Mesendoderm (in vitro differentiated cells): ENCODE measurements at regions not wholly inside any gene's neighbourhood (a gene's known extent, or its start where the extent isn't known, plus 50 kb on each side); places are given as distances from the start of the nearest gene placed in this dataset.
A peak's percentile ranks its signal among the peaks of the same experiment; 100 is the strongest.
"Not testable (repeated sequence)": the region's sequence is repeated elsewhere in the genome, so short reads cannot be mapped to it uniquely, and the experiment has no call there.

ENCODE experiments used
- DNase-seq: peaks from one replicate; pipeline ENCODE4 v3.0.0; 2013
- H2AK5ac ChIP-seq: 2 replicates; pipeline ENCODE4 v1.6.1; 2013; ENCODE audit warnings: low read length, inconsistent platforms
- H2BK120ac ChIP-seq: 2 replicates; pipeline ENCODE4 v1.6.1; 2013; ENCODE audit warnings: low read depth, mild to moderate bottlenecking, low read length, moderate library complexity, mixed read lengths
- H2BK15ac ChIP-seq: replicated peaks from 2 replicates; pipeline ENCODE4 v1.6.1; 2013; ENCODE audit warnings: low read depth, mild to moderate bottlenecking, moderate library complexity
- H2BK5ac ChIP-seq: 2 replicates; pipeline ENCODE4 v1.6.1; 2013; ENCODE audit warnings: low read length, inconsistent platforms
- H3K18ac ChIP-seq: 2 replicates; pipeline ENCODE4 v1.6.1; 2013; ENCODE audit warnings: mild to moderate bottlenecking, low read length, mixed read lengths
- H3K23ac ChIP-seq: one replicate; pipeline ENCODE4 v1.6.1; 2013; ENCODE audit warnings: low read length
- H3K27ac ChIP-seq: 2 replicates; pipeline ENCODE4 v1.5.1; 2013; ENCODE audit warnings: low read depth, mild to moderate bottlenecking, inconsistent platforms, low read length, moderate library complexity
- H3K27me3 ChIP-seq: 2 replicates; pipeline ENCODE4 v1.6.1; 2013; ENCODE audit warnings: low read length, control low read depth, mild to moderate bottlenecking, inconsistent platforms; ENCODE audit not compliant: insufficient read depth, poor library complexity
- H3K36me3 ChIP-seq: 2 replicates; pipeline ENCODE4 v1.6.1; 2013; ENCODE audit warnings: low read length, inconsistent platforms; ENCODE audit not compliant: control insufficient read depth, insufficient read depth
- H3K4ac ChIP-seq: one replicate; pipeline ENCODE4 v1.6.1; 2013; ENCODE audit warnings: low read depth, mild to moderate bottlenecking, low read length, moderate library complexity
- H3K4me1 ChIP-seq: 2 replicates; pipeline ENCODE4 v1.6.1; 2013; ENCODE audit warnings: low read depth, low read length, inconsistent platforms; ENCODE audit not compliant: control insufficient read depth
- H3K4me2 ChIP-seq: 2 replicates; pipeline ENCODE4 v1.6.1; 2013; ENCODE audit warnings: low read length
- H3K4me3 ChIP-seq: 2 replicates; pipeline ENCODE4 v1.5.1; 2013; ENCODE audit warnings: mild to moderate bottlenecking, low read length
- H3K56ac ChIP-seq: one replicate; pipeline ENCODE4 v1.6.1; 2013; ENCODE audit warnings: low read length
- H3K79me1 ChIP-seq: 2 replicates; pipeline ENCODE4 v1.6.1; 2013; ENCODE audit warnings: low read length, inconsistent platforms
- H3K79me2 ChIP-seq: 2 replicates; pipeline ENCODE4 v1.6.1; 2013; ENCODE audit warnings: mild to moderate bottlenecking, low read length; ENCODE audit not compliant: control insufficient read depth, insufficient read depth
- H3K9ac ChIP-seq: 2 replicates; pipeline ENCODE4 v1.6.1; 2013; ENCODE audit warnings: low read length, inconsistent platforms
- H4K5ac ChIP-seq: one replicate; pipeline ENCODE4 v1.6.1; 2013; ENCODE audit warnings: low read length
- H4K8ac ChIP-seq: one replicate; pipeline ENCODE4 v1.6.1; 2013; ENCODE audit warnings: low read depth, mild to moderate bottlenecking, control low read depth, low read length, moderate library complexity
- WGBS: extraction: QIAGEN DNeasy Blood & Tissue Kit; methylation state at CpG from one replicate; pipeline ENCODE4 v1.1.7; 2013; ENCODE audit warnings: low lambda C conversion rate, missing lambda C conversion rate; ENCODE audit not compliant: insufficient coverage; ENCODE audit errors: extremely low coverage; 5-methylcytosine and 5-hydroxymethylcytosine counted together

- WGBS, result no CpG with 5 or more reads among the region's 26 CpGs
- H3K4me1 ChIP-seq, result peaks cover 17% of the 10 kb centered on the region
- no peak overlapping the region for H3K27ac ChIP-seq
These were observed 1328.9 kb downstream of the BRD1 start for GRCh38 chr22:48498526-48499331.

DNA sequence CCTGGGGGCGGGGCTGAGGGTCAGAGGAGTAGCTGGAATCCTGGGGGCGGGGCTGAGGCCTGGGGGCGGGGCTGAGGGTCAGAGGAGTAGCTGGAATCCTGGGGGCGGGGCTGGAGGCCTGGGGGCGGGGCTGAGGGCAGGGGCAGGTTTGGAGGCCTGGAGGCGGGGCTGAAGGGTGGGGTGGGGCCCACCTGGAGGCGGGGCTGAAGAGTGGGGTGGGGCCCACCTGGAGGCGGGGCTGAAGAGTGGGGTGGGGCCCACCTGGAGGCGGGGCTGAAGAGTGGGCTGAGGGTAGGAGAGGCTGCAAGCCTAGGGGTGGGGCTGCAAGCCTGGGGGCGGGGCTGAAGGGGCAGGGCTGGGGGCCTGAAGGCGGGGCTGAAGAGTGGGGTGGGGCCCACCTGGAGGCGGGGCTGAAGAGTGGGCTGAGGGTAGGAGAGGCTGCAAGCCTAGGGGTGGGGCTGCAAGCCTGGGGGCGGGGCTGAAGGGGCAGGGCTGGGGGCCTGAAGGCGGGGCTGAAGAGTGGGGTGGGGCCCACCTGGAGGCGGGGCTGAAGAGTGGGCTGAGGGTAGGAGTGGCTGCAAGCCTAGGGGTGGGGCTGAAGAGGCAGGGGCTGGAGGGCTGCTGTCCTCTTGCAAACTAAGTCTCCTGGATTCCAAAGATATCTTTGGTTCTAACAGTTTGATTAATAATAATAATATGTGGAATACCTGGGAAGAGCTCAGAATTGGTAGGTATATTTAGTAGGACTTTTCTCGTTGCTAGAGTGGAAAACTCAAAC is 1329.7 kb downstream of the BRD1 start:
- not testable (repeated sequence) for H3K4me2 ChIP-seq, H3K18ac ChIP-seq, H2BK15ac ChIP-seq, H3K23ac ChIP-seq, H3K4me3 ChIP-seq, H3K56ac ChIP-seq, H2AK5ac ChIP-seq, H4K8ac ChIP-seq, H4K5ac ChIP-seq, H2BK120ac ChIP-seq, H2BK5ac ChIP-seq, H3K27ac ChIP-seq, H3K27me3 ChIP-seq, H3K4ac ChIP-seq, H3K36me3 ChIP-seq, H3K9ac ChIP-seq
- H3K79me1 ChIP-seq, result peaks cover 14% of the 10 kb centered on the region
- H3K4me1 ChIP-seq, result peaks cover 17% of the 10 kb centered on the region
- DNase-seq, result peak; percentile 71
- no CpG with 5 or more reads among the region's 16 CpGs for WGBS
- peaks cover 21% of the 10 kb centered on the region for H3K79me2 ChIP-seq

More at GRCh38 chr22:48498526-48499331, 1328.9 kb downstream of the BRD1 start:
- Histone ChIP-seq H3K23ac (no peak overlapping the region), H4K5ac (no peak overlapping the region), H3K36me3 (no peaks in the 10 kb centered on the region), H3K9ac (no peak overlapping the region), H2BK15ac (no peak overlapping the region), H3K18ac (no peak overlapping the region), H2BK120ac (no peak overlapping the region), H3K56ac (peak overlapping the region; percentile 54), H3K79me2 (peaks cover 20% of the 10 kb centered on the region), H2AK5ac (no peak overlapping the region), H3K4me2 (no peak overlapping the region), H4K8ac (no peak overlapping the region), H3K79me1 (peaks cover 16% of the 10 kb centered on the region), H3K4me3 (no peak overlapping the region), H2BK5ac (no peak overlapping the region), H3K4ac (no peak overlapping the region), H3K27me3 (no peaks in the 10 kb centered on the region)
- no peak for DNase-seq

DNA sequence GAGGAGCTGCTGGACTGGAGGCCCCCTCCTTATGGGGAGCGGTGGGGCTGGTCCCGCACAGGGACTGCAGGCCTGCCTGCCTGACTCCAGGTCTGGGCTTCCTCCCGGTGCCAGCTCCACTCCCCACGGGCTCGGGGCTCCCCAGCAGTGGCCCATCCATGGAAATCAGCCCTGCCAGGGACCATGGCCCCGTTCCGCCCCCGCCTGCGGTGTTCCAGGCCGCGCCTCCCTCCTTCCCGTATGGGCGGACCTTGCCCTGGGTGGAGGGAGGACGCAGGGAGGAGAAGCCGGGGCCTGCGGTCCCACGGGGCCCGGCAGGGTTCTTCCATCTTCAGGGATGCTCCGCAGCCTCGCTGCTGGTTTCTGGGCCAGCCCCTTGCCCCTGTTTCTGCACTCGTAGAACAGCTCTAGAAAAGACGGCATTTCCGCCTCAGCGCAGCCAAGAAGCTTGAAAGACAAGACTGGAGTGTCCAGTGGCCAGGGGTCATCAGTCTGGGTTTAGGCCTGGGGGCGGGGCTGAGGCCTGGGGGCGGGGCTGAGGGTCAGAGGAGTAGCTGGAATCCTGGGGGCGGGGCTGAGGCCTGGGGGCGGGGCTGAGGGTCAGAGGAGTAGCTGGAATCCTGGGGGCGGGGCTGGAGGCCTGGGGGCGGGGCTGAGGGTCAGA is 1330.6 kb downstream of the BRD1 start:
- H2BK120ac ChIP-seq, result no peak overlapping the region
- H3K4me1 ChIP-seq, result peaks cover 14% of the 10 kb centered on the region
- H3K18ac ChIP-seq, result no peak overlapping the region
- H2AK5ac ChIP-seq, result no peak overlapping the region
- no peak overlapping the region for H3K4ac ChIP-seq
- no peaks in the 10 kb centered on the region for H3K36me3 ChIP-seq
- H3K79me2 ChIP-seq, result peaks cover 23% of the 10 kb centered on the region
- no peak overlapping the region for H4K5ac ChIP-seq
- H3K27me3 ChIP-seq, result no peaks in the 10 kb centered on the region
- peak overlapping the region; percentile 75 for H3K56ac ChIP-seq
- H2BK15ac ChIP-seq, result no peak overlapping the region
- H4K8ac ChIP-seq, result no peak overlapping the region
- no CpG with 5 or more reads among the region's 30 CpGs for WGBS
- peak overlapping the region; percentile 20 for H3K9ac ChIP-seq
- no peak overlapping the region for H3K4me3 ChIP-seq
- H3K27ac ChIP-seq, result no peak overlapping the region
- peak overlapping the region; percentile 43 for H3K4me2 ChIP-seq
- H3K23ac ChIP-seq, result no peak overlapping the region
- H2BK5ac ChIP-seq, result no peak overlapping the region
- peak; percentile 64 for DNase-seq
- H3K79me1 ChIP-seq, result peaks cover 15% of the 10 kb centered on the region

DNA sequence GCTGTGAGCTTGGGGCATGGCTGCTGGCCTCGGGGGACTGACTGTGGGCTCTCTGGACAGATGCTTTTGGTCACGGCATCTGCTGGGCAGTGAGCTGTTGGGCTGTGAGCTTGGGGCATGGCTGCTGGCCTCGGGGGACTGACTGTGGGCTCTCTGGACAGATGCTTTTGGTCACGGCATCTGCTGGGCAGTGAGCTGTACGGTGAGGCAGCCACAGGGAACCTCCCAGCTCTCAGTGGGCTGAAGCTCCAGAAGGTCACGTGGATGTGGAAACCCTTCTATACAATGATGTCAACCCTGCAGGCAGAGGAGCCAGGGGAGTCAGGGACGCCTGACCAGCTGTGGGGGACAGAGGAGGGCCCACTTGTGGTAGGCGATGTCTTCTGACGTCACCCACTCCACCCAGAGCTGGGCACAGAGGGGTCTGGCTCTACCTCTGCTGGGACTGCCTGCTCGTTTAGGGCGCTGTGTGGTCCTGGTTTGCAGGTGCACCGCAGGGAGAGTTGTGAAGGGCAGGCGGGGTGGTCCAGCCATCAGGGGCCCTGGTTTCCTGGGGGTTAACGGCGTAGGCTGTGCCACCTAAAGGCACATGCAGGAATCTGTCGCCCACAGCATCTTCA is 1331.3 kb downstream of the BRD1 start:
- Histone ChIP-seq H3K4me1 (peaks cover 16% of the 10 kb centered on the region), H4K8ac (no peak overlapping the region), H3K4me2 (no peak overlapping the region), H3K27me3 (no peaks in the 10 kb centered on the region), H4K5ac (no peak overlapping the region), H2BK15ac (no peak overlapping the region), H3K18ac (no peak overlapping the region), H3K9ac (no peak overlapping the region), H3K23ac (no peak overlapping the region), H3K27ac (no peak overlapping the region), H3K36me3 (no peaks in the 10 kb centered on the region), H2AK5ac (no peak overlapping the region), H3K79me2 (peaks cover 20% of the 10 kb centered on the region), H3K56ac (peak overlapping the region; percentile 28), H3K79me1 (peaks cover 18% of the 10 kb centered on the region), H2BK120ac (no peak overlapping the region), H3K4ac (no peak overlapping the region), H2BK5ac (no peak overlapping the region), H3K4me3 (no peak overlapping the region)
- no peak for DNase-seq
- WGBS, result no CpG with 5 or more reads among the region's 16 CpGs

- H4K8ac ChIP-seq, result no peak overlapping the region
- H3K4me3 ChIP-seq, result no peak overlapping the region
- no peak for DNase-seq
- no peak overlapping the region for H3K4me2 ChIP-seq
- H3K9ac ChIP-seq, result no peak overlapping the region
- WGBS, result no CpG with 5 or more reads among the region's 8 CpGs
- H3K18ac ChIP-seq, result no peak overlapping the region
- H2BK120ac ChIP-seq, result no peak overlapping the region
- peaks cover 16% of the 10 kb centered on the region for H3K4me1 ChIP-seq
- no peak overlapping the region for H4K5ac ChIP-seq
- no peak overlapping the region for H2AK5ac ChIP-seq
- no peak overlapping the region for H3K27ac ChIP-seq
- H2BK15ac ChIP-seq, result no peak overlapping the region
- H3K36me3 ChIP-seq, result no peaks in the 10 kb centered on the region
- peaks cover 17% of the 10 kb centered on the region for H3K79me1 ChIP-seq
- no peak overlapping the region for H3K4ac ChIP-seq
- no peak overlapping the region for H3K56ac ChIP-seq
- H3K27me3 ChIP-seq, result no peaks in the 10 kb centered on the region
- no peak overlapping the region for H2BK5ac ChIP-seq
- H3K23ac ChIP-seq, result no peak overlapping the region
- H3K79me2 ChIP-seq, result peaks cover 18% of the 10 kb centered on the region
These were observed 1332.0 kb downstream of the BRD1 start for GRCh38 chr22:48495751-48496080.
